Natural killer cell (primary cell): ENCODE measurements at regions not wholly inside any gene's neighbourhood (a gene's known extent, or its start where the extent isn't known, plus 50 kb on each side); places are given as distances from the start of the nearest gene placed in this dataset.
A peak's percentile ranks its signal among the peaks of the same experiment; 100 is the strongest.

Experiments used
- ATAC-seq, 3 donors: fragments of 150-1000 bp in 2 of 3; fragments of 200-7000 bp in 1 of 3; cut with Tn5 transposase; 1 replicate in 1 of 3; 2 replicates in 2 of 3; pipeline ENCODE4 v1.10.0; 2021; ENCODE audit warnings: mild to moderate bottlenecking in 2 of 3, moderate library complexity in 2 of 3
- DNase-seq, 2 donors: peaks; one replicate each; pipeline versions ENCODE4 v3.0.0 to v3.0.0-alpha.2; 2013 to 2021; ENCODE audit warnings: mixed read lengths in 1 of 2
- H3K27ac ChIP-seq: one replicate; pipeline ENCODE4 v1.5.1; 2013; ENCODE audit warnings: mild to moderate bottlenecking, low read length
- H3K27me3 ChIP-seq: one replicate; pipeline ENCODE4 v1.6.1; 2013; ENCODE audit warnings: low read length; ENCODE audit not compliant: control insufficient read depth, insufficient read depth
- H3K36me3 ChIP-seq: one replicate; pipeline ENCODE4 v1.6.1; 2013; ENCODE audit warnings: low read length; ENCODE audit not compliant: control insufficient read depth, insufficient read depth
- H3K4me1 ChIP-seq: one replicate; pipeline ENCODE4 v1.6.1; 2013; ENCODE audit warnings: low read length; ENCODE audit not compliant: control insufficient read depth, insufficient read depth
- H3K4me3 ChIP-seq: one replicate; pipeline ENCODE4 v1.5.1; 2013; ENCODE audit warnings: low read length
- H3K9me3 ChIP-seq: one replicate; pipeline ENCODE4 v1.6.1; 2013; ENCODE audit warnings: low read length; ENCODE audit not compliant: control insufficient read depth, insufficient read depth
- H3K27ac Mint-ChIP-seq, 2 donors: one replicate each; pipeline ENCODE4 v1.8.0; 2022; ENCODE audit warnings: mild to moderate bottlenecking in 2 of 2, mixed read lengths in 2 of 2, moderate library complexity in 1 of 2
- H3K27me3 Mint-ChIP-seq, 2 donors: one replicate each; pipeline ENCODE4 v1.8.0; 2022; ENCODE audit warnings: low read depth in 2 of 2, mixed read lengths in 2 of 2
- H3K36me3 Mint-ChIP-seq: one replicate; pipeline ENCODE4 v1.8.0; 2022; ENCODE audit warnings: mixed read lengths
- H3K4me1 Mint-ChIP-seq, 2 donors: one replicate each; pipeline ENCODE4 v1.8.0; 2022; ENCODE audit warnings: mixed read lengths in 2 of 2
- H3K4me3 Mint-ChIP-seq: one replicate; pipeline ENCODE4 v1.8.0; 2022; ENCODE audit warnings: mild to moderate bottlenecking, moderate library complexity, mixed read lengths
- H3K9me3 Mint-ChIP-seq, 2 donors: one replicate each; pipeline ENCODE4 v1.8.0; 2022; ENCODE audit warnings: mixed read lengths in 2 of 2
- WGBS: methylation state at CpG from one replicate; pipeline ENCODE4 v1.1.7; 2013; ENCODE audit warnings: missing lambda C conversion rate; ENCODE audit not compliant: insufficient coverage; 5-methylcytosine and 5-hydroxymethylcytosine counted together
- intact Hi-C: fragments of 100-400 bp; cut with micrococcal nuclease; formaldehyde crosslinking; loops from one replicate; pipeline ENCODE4 v1.14.2; 2022
- TF ChIP-seq, protein P1 (sequence below): fragments of 200-600 bp; IDR thresholded peaks from one replicate; pipeline ENCODE4 v1.8.0; 2022; ENCODE audit warnings: antibody characterized with exemption

DNA sequence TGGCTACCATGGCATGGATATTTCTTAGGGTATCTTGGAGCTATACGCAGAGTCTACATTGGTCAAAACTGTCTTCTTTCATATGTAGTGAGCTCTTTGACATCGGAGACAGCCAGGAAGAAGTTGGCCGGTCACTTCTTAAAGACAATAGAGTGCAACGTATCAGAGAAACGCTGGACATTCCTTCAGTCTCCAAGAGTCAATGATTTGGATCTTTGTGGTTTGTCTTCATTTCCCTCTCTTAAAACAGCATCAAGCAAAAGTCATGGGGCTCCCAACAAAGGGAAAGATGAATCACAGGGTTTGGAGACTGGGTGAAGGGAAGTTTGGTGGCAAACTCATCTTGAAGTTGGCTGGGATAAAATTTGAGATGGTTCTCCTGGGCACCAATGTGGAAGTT, 320.1 kb downstream of the AGTPBP1 start:
- intact Hi-C loops: loop anchor here (10.0 kb wide), 1 partner anchor 193 kb away; no protein-coding TSS in a partner anchor
- 98% methylated on average over 5 of the region's 5 CpGs for WGBS

DNA sequence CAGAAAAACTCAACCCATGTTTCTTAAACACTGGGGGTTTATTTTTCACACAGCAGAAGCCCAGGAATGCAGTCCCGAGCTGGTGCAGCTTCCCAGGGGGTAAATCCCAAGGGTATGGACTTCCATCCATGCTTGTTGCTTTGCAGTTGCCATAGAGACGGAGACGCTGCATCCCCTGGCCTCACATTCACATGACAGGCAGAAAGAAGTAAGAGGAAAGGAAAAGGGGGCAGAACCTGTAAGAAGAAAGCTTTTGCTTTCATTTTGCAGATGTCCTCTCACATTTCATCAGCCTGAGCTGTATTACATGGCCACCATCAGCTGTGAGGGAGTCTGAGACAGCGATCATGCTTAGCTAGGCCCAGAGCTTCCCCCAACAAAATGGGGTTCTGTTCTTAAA, 321.0 kb downstream of the AGTPBP1 start:
- peaks cover 9% of the 10 kb centered on the region for H3K4me1 ChIP-seq
- 35% methylated on average over 3 of the region's 4 CpGs for WGBS
- no peaks in the 10 kb centered on the region for H3K9me3 ChIP-seq
- H3K9me3 Mint-ChIP-seq: no peaks in the 10 kb centered on the region
- no peaks in the 10 kb centered on the region for H3K36me3 Mint-ChIP-seq
- peak overlapping the region; percentile 60 to 77 for H3K27ac Mint-ChIP-seq
- peak; percentile 49 to 77 (median 60) for ATAC-seq
- peak overlapping the region; percentile 56 for H3K4me3 Mint-ChIP-seq
- H3K4me1 Mint-ChIP-seq: peaks cover 20 to 21% of the 10 kb centered on the region in 2 donors
- intact Hi-C loops: loop anchor here (10.0 kb wide), 1 partner anchor 194 kb away; no protein-coding TSS in a partner anchor
- no peak for DNase-seq
- H3K36me3 ChIP-seq: no peaks in the 10 kb centered on the region
- no peak overlapping the region for H3K27ac ChIP-seq
- peaks cover 7 to 9% of the 10 kb centered on the region in 2 donors for H3K27me3 Mint-ChIP-seq
- TF ChIP-seq, protein P1, sequence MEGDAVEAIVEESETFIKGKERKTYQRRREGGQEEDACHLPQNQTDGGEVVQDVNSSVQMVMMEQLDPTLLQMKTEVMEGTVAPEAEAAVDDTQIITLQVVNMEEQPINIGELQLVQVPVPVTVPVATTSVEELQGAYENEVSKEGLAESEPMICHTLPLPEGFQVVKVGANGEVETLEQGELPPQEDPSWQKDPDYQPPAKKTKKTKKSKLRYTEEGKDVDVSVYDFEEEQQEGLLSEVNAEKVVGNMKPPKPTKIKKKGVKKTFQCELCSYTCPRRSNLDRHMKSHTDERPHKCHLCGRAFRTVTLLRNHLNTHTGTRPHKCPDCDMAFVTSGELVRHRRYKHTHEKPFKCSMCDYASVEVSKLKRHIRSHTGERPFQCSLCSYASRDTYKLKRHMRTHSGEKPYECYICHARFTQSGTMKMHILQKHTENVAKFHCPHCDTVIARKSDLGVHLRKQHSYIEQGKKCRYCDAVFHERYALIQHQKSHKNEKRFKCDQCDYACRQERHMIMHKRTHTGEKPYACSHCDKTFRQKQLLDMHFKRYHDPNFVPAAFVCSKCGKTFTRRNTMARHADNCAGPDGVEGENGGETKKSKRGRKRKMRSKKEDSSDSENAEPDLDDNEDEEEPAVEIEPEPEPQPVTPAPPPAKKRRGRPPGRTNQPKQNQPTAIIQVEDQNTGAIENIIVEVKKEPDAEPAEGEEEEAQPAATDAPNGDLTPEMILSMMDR: no peak
- no peak overlapping the region for H3K4me3 ChIP-seq
- no peaks in the 10 kb centered on the region for H3K27me3 ChIP-seq

More for the DNA sequence above, 320.1 kb downstream of the AGTPBP1 start:
- H3K4me3 Mint-ChIP-seq: no peak overlapping the region
- no peak overlapping the region for H3K27ac ChIP-seq
- H3K9me3 Mint-ChIP-seq: no peaks in the 10 kb centered on the region
- peaks cover 12 to 16% of the 10 kb centered on the region in 2 donors for H3K27me3 Mint-ChIP-seq
- TF ChIP-seq, protein P1: no peak
- H3K36me3 ChIP-seq: no peaks in the 10 kb centered on the region
- ATAC-seq (no peak), DNase-seq (no peak)
- H3K4me1 ChIP-seq: peaks cover 9% of the 10 kb centered on the region
- no peak overlapping the region for H3K4me3 ChIP-seq
- peak overlapping the region; percentile 60 to 77 for H3K27ac Mint-ChIP-seq
- H3K9me3 ChIP-seq: no peaks in the 10 kb centered on the region
- no peaks in the 10 kb centered on the region for H3K36me3 Mint-ChIP-seq
- peaks cover 20 to 21% of the 10 kb centered on the region in 2 donors for H3K4me1 Mint-ChIP-seq
- H3K27me3 ChIP-seq: peaks cover 2% of the 10 kb centered on the region

DNA sequence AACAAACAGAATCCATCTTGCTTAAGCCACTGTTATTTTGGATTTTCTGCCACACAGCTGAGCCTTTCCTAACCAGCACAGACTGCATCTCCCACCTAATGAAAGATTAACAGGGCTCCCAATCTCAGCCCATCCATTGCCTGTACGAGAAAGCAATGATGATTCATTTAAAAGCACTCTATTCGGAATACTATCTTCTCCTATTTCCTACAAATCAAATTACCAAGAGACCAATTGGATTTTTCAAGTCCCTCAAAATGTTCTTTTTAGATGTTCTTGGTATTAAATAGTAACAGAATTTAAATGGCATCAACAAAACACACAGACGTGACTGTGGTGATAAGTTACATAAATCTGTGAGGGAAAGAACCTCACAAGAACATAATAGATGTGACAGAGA, 324.1 kb downstream of the AGTPBP1 start:
- no peak overlapping the region for H3K4me3 ChIP-seq
- ATAC-seq: no peak
- intact Hi-C loops: no loop called here
- H3K27me3 ChIP-seq: no peaks in the 10 kb centered on the region
- DNase-seq: no peak
- Mint-ChIP-seq H3K27ac (no peak overlapping the region), H3K9me3 (no peaks in the 10 kb centered on the region), H3K36me3 (no peaks in the 10 kb centered on the region), H3K27me3 (peaks cover 12 to 27% of the 10 kb centered on the region in 2 donors), H3K4me1 (peaks cover 15 to 16% of the 10 kb centered on the region in 2 donors), H3K4me3 (no peak overlapping the region)
- WGBS: 96% methylated on average over 2 of the region's 3 CpGs
- TF ChIP-seq, protein P1: no peak
- no peaks in the 10 kb centered on the region for H3K9me3 ChIP-seq
- H3K4me1 ChIP-seq: peaks cover 9% of the 10 kb centered on the region
- H3K36me3 ChIP-seq: no peaks in the 10 kb centered on the region
- no peak overlapping the region for H3K27ac ChIP-seq

DNA sequence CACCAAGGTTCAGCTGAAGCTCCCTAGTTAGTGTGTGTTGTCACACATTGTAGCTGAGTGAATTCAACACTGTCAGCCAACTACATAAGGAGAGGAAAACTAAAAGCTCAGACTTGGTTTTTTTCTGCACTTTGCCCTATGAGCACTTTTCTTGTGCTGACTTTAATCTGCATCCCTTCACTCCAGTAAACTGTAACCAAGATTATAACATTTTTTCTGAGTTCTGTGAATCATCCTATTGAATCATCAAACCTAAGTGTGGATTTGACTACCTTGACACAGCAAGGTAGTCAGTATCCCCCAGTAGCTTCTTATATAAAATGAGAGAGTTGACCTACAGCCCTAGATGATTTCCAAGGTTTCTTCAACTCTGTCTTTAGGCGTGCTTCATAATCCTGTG, 325.0 kb downstream of the AGTPBP1 start:
- intact Hi-C loops: no loop called here
- ATAC-seq: no peak
- 85% methylated on average over 1 of the region's 1 CpG for WGBS
- H3K27ac Mint-ChIP-seq: no peak overlapping the region
- TF ChIP-seq, protein P1: no peak
- Histone ChIP-seq H3K4me1 (peaks cover 9% of the 10 kb centered on the region), H3K9me3 (no peaks in the 10 kb centered on the region), H3K4me3 (no peak overlapping the region), H3K27ac (no peak overlapping the region), H3K36me3 (no peaks in the 10 kb centered on the region), H3K27me3 (no peaks in the 10 kb centered on the region)
- H3K4me3 Mint-ChIP-seq: no peak overlapping the region
- no peaks in the 10 kb centered on the region for H3K9me3 Mint-ChIP-seq
- no peak for DNase-seq
- H3K27me3 Mint-ChIP-seq: peaks cover 12 to 27% of the 10 kb centered on the region in 2 donors
- no peaks in the 10 kb centered on the region for H3K36me3 Mint-ChIP-seq
- H3K4me1 Mint-ChIP-seq: peaks cover 15% of the 10 kb centered on the region in 2 donors
